ENCODE measurements at regions not wholly inside any gene's neighbourhood (a gene's known extent, or its start where the extent isn't known, plus 50 kb on each side); places are given as distances from the start of the nearest gene placed in this dataset.

GRCh38 chr9:18207735-18208134 is 266.2 kb upstream of the ADAMTSL1 start (continued):
- TF ChIP-seq, protein P1, sequence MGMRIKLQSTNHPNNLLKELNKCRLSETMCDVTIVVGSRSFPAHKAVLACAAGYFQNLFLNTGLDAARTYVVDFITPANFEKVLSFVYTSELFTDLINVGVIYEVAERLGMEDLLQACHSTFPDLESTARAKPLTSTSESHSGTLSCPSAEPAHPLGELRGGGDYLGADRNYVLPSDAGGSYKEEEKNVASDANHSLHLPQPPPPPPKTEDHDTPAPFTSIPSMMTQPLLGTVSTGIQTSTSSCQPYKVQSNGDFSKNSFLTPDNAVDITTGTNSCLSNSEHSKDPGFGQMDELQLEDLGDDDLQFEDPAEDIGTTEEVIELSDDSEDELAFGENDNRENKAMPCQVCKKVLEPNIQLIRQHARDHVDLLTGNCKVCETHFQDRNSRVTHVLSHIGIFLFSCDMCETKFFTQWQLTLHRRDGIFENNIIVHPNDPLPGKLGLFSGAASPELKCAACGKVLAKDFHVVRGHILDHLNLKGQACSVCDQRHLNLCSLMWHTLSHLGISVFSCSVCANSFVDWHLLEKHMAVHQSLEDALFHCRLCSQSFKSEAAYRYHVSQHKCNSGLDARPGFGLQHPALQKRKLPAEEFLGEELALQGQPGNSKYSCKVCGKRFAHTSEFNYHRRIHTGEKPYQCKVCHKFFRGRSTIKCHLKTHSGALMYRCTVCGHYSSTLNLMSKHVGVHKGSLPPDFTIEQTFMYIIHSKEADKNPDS (CRISPR knock-in tag; IDR thresholded peaks at IDR 0.05), result no peak
- no peak for TF ChIP-seq AGO2 (optimal IDR thresholded peaks at IDR 0.05; ENCODE audit: low read depth, low read length)
- no peak for TF ChIP-seq ZNF101 (CRISPR knock-in tag; IDR thresholded peaks at IDR 0.05; ENCODE audit: borderline replicate concordance, low read depth)

GRCh38 chr9:18208166-18209059 is 265.5 kb upstream of the ADAMTSL1 start:
- Histone ChIP-seq H3K79me2 (ENCODE audit: insufficient read depth, low read length) (no peaks in the 10 kb centered on the region), H3K27ac (ENCODE audit: extremely low read length, insufficient read depth, low read length) (no peak overlapping the region), H3K9me3 (ENCODE audit: low read length) (no peaks in the 10 kb centered on the region), H3K27me3 (ENCODE audit: control insufficient read depth in 1 of 2, insufficient read depth in 2 of 2, low read length in 2 of 2) (no peaks in the 10 kb centered on the region), H3K4me1 (ENCODE audit: insufficient read depth, low read length) (no peaks in the 10 kb centered on the region), H3K4me2 (ENCODE audit: low read depth, low read length) (no peak overlapping the region), H4K20me1 (ENCODE audit: insufficient read depth, low read length) (no peaks in the 10 kb centered on the region), H3K36me3 (replicated peaks in 1 of 2; ENCODE audit: control insufficient read depth in 1 of 2, insufficient read depth in 2 of 2, low read length in 2 of 2) (no peaks in the 10 kb centered on the region), H3K4me3 (replicated peaks in 1 of 3; ENCODE audit: insufficient read depth in 1 of 3, low read depth in 2 of 3, low read length in 3 of 3) (no peak overlapping the region), H3K9ac (ENCODE audit: insufficient read depth, low read depth, low read length) (no peak overlapping the region), H2AFZ (ENCODE audit: low read length) (no peak overlapping the region)
- peak; percentile 59 for DNase-seq (ENCODE audit: low spot score)
- BruUV-seq (replicated peaks), result no TSS peak
- ATAC-seq, result peak; percentile 83
- ChIA-PET POLR2A (no interaction called here), CTCF (ENCODE audit: low intra/inter-chr PET ratio, low total read pairs) (interaction anchor here (3.2 kb wide), 1 partner anchor 397 kb away, joined by 20 read pairs; no protein-coding TSS in a partner anchor)
- intact Hi-C loops (cut with micrococcal nuclease; ENCODE audit: unreplicated experiment) (loop anchor here (1.0 kb wide), 1 partner anchor 397 kb away; no protein-coding TSS in a partner anchor), in situ Hi-C loops (cut with HindIII; ENCODE audit: extremely low pct_ligation_motif_present, low pct_unique_long_range_greater_than_20kb) (loop anchor here (5.0 kb wide), 1 partner anchor 401 kb away; no protein-coding TSS in a partner anchor)
- 0% methylated on average over 3 of the region's 3 CpGs for WGBS (ENCODE audit: low lambda C conversion rate)
- peak; percentile 63 for FAIRE-seq
- TF ChIP-seq TEAD3 (CRISPR knock-in tag; optimal IDR thresholded peaks at IDR 0.05; ENCODE audit: borderline replicate concordance) (peak; percentile 65), STAG1 (CRISPR knock-in tag; IDR thresholded peaks at IDR 0.05) (peak; percentile 39), KDM3A (CRISPR knock-in tag; IDR thresholded peaks at IDR 0.05; ENCODE audit: low read depth) (no peak), RNF2 (conservative IDR thresholded peaks at IDR 0.05; ENCODE audit: low read depth) (no peak), SMYD3 (CRISPR knock-in tag; IDR thresholded peaks at IDR 0.05) (no peak), POGK (CRISPR knock-in tag; conservative IDR thresholded peaks at IDR 0.05) (no peak), ZZZ3 (CRISPR knock-in tag; IDR thresholded peaks at IDR 0.05; ENCODE audit: borderline replicate concordance) (no peak), CEBPG (CRISPR knock-in tag; IDR thresholded peaks at IDR 0.05) (peak; percentile 78)
- TF ChIP-seq, protein P2, sequence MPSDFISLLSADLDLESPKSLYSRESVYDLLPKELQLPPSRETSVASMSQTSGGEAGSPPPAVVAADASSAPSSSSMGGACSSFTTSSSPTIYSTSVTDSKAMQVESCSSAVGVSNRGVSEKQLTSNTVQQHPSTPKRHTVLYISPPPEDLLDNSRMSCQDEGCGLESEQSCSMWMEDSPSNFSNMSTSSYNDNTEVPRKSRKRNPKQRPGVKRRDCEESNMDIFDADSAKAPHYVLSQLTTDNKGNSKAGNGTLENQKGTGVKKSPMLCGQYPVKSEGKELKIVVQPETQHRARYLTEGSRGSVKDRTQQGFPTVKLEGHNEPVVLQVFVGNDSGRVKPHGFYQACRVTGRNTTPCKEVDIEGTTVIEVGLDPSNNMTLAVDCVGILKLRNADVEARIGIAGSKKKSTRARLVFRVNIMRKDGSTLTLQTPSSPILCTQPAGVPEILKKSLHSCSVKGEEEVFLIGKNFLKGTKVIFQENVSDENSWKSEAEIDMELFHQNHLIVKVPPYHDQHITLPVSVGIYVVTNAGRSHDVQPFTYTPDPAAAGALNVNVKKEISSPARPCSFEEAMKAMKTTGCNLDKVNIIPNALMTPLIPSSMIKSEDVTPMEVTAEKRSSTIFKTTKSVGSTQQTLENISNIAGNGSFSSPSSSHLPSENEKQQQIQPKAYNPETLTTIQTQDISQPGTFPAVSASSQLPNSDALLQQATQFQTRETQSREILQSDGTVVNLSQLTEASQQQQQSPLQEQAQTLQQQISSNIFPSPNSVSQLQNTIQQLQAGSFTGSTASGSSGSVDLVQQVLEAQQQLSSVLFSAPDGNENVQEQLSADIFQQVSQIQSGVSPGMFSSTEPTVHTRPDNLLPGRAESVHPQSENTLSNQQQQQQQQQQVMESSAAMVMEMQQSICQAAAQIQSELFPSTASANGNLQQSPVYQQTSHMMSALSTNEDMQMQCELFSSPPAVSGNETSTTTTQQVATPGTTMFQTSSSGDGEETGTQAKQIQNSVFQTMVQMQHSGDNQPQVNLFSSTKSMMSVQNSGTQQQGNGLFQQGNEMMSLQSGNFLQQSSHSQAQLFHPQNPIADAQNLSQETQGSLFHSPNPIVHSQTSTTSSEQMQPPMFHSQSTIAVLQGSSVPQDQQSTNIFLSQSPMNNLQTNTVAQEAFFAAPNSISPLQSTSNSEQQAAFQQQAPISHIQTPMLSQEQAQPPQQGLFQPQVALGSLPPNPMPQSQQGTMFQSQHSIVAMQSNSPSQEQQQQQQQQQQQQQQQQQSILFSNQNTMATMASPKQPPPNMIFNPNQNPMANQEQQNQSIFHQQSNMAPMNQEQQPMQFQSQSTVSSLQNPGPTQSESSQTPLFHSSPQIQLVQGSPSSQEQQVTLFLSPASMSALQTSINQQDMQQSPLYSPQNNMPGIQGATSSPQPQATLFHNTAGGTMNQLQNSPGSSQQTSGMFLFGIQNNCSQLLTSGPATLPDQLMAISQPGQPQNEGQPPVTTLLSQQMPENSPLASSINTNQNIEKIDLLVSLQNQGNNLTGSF (CRISPR knock-in tag; IDR thresholded peaks at IDR 0.05), result no peak

Data from HepG2 (cell line).